ENCODE measurements at regions not wholly inside any gene's neighbourhood (a gene's known extent, or its start where the extent isn't known, plus 50 kb on each side); places are given as distances from the start of the nearest gene placed in this dataset.
A peak's percentile ranks its signal among the peaks of the same experiment; 100 is the strongest.
"Not testable (repeated sequence)": the region's sequence is repeated elsewhere in the genome, so short reads cannot be mapped to it uniquely, and the experiment has no call there.

- DNase-seq = no peak
Measured at GRCh38 chr3:107209302-107209990, 167.8 kb upstream of the CCDC54 start.

- DNase-seq = no peak
Measured at GRCh38 chr3:107211608-107212007, 165.6 kb upstream of the CCDC54 start.

GRCh38 chr3:107212618-107213017 is 164.6 kb upstream of the CCDC54 start:
- DNase-seq = no peak

- no peak for DNase-seq
Measured at GRCh38 chr3:107213044-107213669, 164.1 kb upstream of the CCDC54 start.

- no peak for DNase-seq
Measured at GRCh38 chr3:107216229-107216628, 161.0 kb upstream of the CCDC54 start.

- DNase-seq = no peak
Measured at GRCh38 chr3:107216711-107217110, 160.5 kb upstream of the CCDC54 start.

- DNase-seq = no peak
Measured at GRCh38 chr3:107217172-107217571, 160.1 kb upstream of the CCDC54 start.

GRCh38 chr3:107218864-107219269 is 158.4 kb upstream of the CCDC54 start:
- no peak for DNase-seq

GRCh38 chr3:107220538-107220937 is 156.7 kb upstream of the CCDC54 start:
- no peak for DNase-seq

- no peak for DNase-seq
Measured at GRCh38 chr3:107221856-107222255, 155.4 kb upstream of the CCDC54 start.

GRCh38 chr3:107222907-107223306 is 154.3 kb upstream of the CCDC54 start:
- DNase-seq = no peak

- DNase-seq = no peak
Measured at GRCh38 chr3:107224026-107224596, 153.1 kb upstream of the CCDC54 start.

- no peak for DNase-seq
Measured at GRCh38 chr3:107227091-107227490, 150.1 kb upstream of the CCDC54 start.

GRCh38 chr3:107233877-107234276 is 143.4 kb upstream of the CCDC54 start:
- not testable (repeated sequence) for DNase-seq

- DNase-seq = no peak
Measured at GRCh38 chr3:107235193-107235927, 141.9 kb upstream of the CCDC54 start.

- DNase-seq = peak; percentile 61
Measured at GRCh38 chr3:107235928-107236315, 141.3 kb upstream of the CCDC54 start.

GRCh38 chr3:107236655-107237337 is 140.4 kb upstream of the CCDC54 start:
- DNase-seq = no peak

GRCh38 chr3:107238787-107239186 is 138.5 kb upstream of the CCDC54 start:
- DNase-seq = no peak

- DNase-seq = no peak
Measured at GRCh38 chr3:107239703-107240102, 137.5 kb upstream of the CCDC54 start.

GRCh38 chr3:107240183-107241091 is 136.8 kb upstream of the CCDC54 start:
- DNase-seq = peak; percentile 67

- DNase-seq = peak; percentile 27
Measured at GRCh38 chr3:107241217-107241616, 136.0 kb upstream of the CCDC54 start.

- no peak for DNase-seq
Measured at GRCh38 chr3:107242579-107242978, 134.7 kb upstream of the CCDC54 start.

Measured in NCI-H69 (cell line).